Lower leg skin (tissue), 4 donors: ENCODE measurements at regions not wholly inside any gene's neighbourhood (a gene's known extent, or its start where the extent isn't known, plus 50 kb on each side); places are given as distances from the start of the nearest gene placed in this dataset.

Source experiments
- DNase-seq, 2 donors: peaks; one replicate each; pipeline ENCODE4 v3.0.0-alpha.2; 2019; ENCODE audit warnings: low spot score in 2 of 2
- H3K4me3 ChIP-seq: fragments of 200-600 bp; sonication (generic); 2 replicates; pipeline ENCODE4 v1.5.1; 2017; ENCODE audit warnings: mild to moderate bottlenecking, low read depth; ENCODE audit not compliant: poor library complexity, severe bottlenecking
- CTCF ChIP-seq, 3 donors: fragments of 450-650 bp; IDR thresholded peaks; one replicate each; pipeline ENCODE4 v1.5.1; 2016; ENCODE audit warnings: antibody characterized with exemption in 3 of 3, mild to moderate bottlenecking in 3 of 3, moderate library complexity in 2 of 3
- POLR2A ChIP-seq, 2 donors: fragments of 450-650 bp; IDR thresholded peaks; one replicate each; pipeline ENCODE4 v1.6.1; 2016 to 2017; ENCODE audit warnings: antibody characterized with exemption in 2 of 2, mild to moderate bottlenecking in 1 of 2, moderate library complexity in 1 of 2
- WGBS, 2 donors: methylation state at CpG; one replicate each; pipeline ENCODE4 v1.1.5; 2018; 5-methylcytosine and 5-hydroxymethylcytosine counted together
- intact Hi-C: fragments of 100-400 bp; cut with DNase I; formaldehyde crosslinking; loops from one replicate; pipeline ENCODE4 v1.15.0; 2023; ENCODE audit warnings: low total_unique reads

GRCh38 chr1:185565302-185565701, 168.9 kb upstream of the HMCN1 start:
- 48 to 53% methylated on average over 5 of the region's 5 CpGs for WGBS, 2 donors
- TF ChIP-seq POLR2A (IDR thresholded peaks at IDR 0.05) (no peak), CTCF (IDR thresholded peaks at IDR 0.05) (no peak)
- intact Hi-C loops = no loop called here
- peak in 1 of 2 donors; percentile 47 for DNase-seq
- H3K4me3 ChIP-seq = no peak overlapping the region

GRCh38 chr1:185564816-185565215, 169.4 kb upstream of the HMCN1 start:
- intact Hi-C loops = no loop called here
- no peak overlapping the region for H3K4me3 ChIP-seq
- TF ChIP-seq CTCF (IDR thresholded peaks at IDR 0.05) = no peak
- TF ChIP-seq POLR2A (IDR thresholded peaks at IDR 0.05) = no peak
- DNase-seq = no peak
- 73 to 76% methylated on average over 1 of the region's 1 CpG for WGBS, 2 donors

- DNase-seq = no peak
- intact Hi-C loops = no loop called here
- no peak overlapping the region for H3K4me3 ChIP-seq
- TF ChIP-seq POLR2A (IDR thresholded peaks at IDR 0.05) (no peak), CTCF (IDR thresholded peaks at IDR 0.05) (no peak)
- 93% methylated on average over 6 of the region's 6 CpGs for WGBS, 2 donors
These were observed 171.5 kb upstream of the HMCN1 start for GRCh38 chr1:185562461-185563359.

GRCh38 chr1:185561629-185562028, 172.6 kb upstream of the HMCN1 start:
- no peak for TF ChIP-seq CTCF (IDR thresholded peaks at IDR 0.05)
- TF ChIP-seq POLR2A (IDR thresholded peaks at IDR 0.05) = no peak
- DNase-seq = no peak
- intact Hi-C loops = no loop called here
- no peak overlapping the region for H3K4me3 ChIP-seq
- WGBS, 2 donors = 72 to 79% methylated on average over 4 of the region's 4 CpGs

GRCh38 chr1:185560760-185561159, 173.4 kb upstream of the HMCN1 start:
- intact Hi-C loops = no loop called here
- TF ChIP-seq CTCF (IDR thresholded peaks at IDR 0.05) (no peak), POLR2A (IDR thresholded peaks at IDR 0.05) (no peak)
- no peak for DNase-seq
- no peak overlapping the region for H3K4me3 ChIP-seq
- WGBS, 2 donors = 72 to 79% methylated on average over 4 of the region's 4 CpGs
